ENCODE measurements at regions not wholly inside any gene's neighbourhood (a gene's known extent, or its start where the extent isn't known, plus 50 kb on each side); places are given as distances from the start of the nearest gene placed in this dataset.
"Not testable (repeated sequence)": the region's sequence is repeated elsewhere in the genome, so short reads cannot be mapped to it uniquely, and the experiment has no call there.

GRCh38 chr5:108548684-108549596 lies 167.0 kb upstream of the FBXL17 start:
- ATAC-seq (ENCODE audit: low FRiP score) (no peak), DNase-seq (ENCODE audit: low spot score) (no peak)
- TF ChIP-seq CTCF (IDR thresholded peaks at IDR 0.05), result no peak

GRCh38 chr5:108546939-108547338 lies 165.0 kb upstream of the FBXL17 start:
- TF ChIP-seq CTCF (IDR thresholded peaks at IDR 0.05), result no peak
- ATAC-seq (ENCODE audit: low FRiP score) (no peak), DNase-seq (ENCODE audit: low spot score) (no peak)

DNA sequence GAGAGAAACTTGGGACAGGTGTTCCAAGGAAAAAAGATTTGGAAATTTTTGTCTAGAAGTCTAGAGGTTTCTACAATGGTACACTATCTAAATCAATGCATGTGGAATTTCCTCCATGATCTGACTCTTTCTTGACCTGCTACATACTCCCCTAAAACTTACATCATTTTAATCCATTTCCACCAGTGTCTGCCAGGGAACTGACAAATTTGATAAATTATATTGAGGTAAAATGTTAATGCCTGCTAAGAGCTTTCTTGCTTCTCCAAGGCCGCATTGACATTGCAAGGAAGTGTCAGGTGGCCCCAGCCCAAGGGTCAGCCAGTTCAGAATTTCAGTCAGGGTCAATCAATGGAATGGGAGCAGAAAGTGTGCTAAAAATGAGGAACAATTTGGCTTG lies 163.4 kb upstream of the FBXL17 start:
- ATAC-seq (ENCODE audit: low FRiP score) (no peak), DNase-seq (ENCODE audit: low spot score) (no peak)
- TF ChIP-seq CTCF (IDR thresholded peaks at IDR 0.05), result no peak

DNA sequence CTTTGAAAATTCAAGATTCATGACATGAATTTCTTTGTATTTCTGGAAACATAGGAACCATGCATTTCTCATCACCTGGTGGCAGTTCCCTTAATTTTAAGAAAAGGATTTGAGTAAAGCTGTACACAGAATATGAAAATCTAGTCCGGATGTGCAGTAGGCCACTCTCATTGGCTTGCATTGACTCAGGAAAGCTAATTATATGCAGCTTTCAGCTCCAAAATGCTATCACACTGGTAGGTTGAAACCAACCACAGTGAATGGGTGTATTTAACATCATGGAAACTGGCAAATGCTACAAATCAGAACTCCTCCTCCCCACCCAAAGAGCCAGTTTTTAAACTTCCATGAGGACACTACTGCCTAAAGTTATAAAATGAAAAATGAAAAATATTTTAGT lies 161.6 kb upstream of the FBXL17 start:
- TF ChIP-seq CTCF (IDR thresholded peaks at IDR 0.05), result no peak
- DNase-seq (ENCODE audit: low spot score) (no peak), ATAC-seq (ENCODE audit: low FRiP score) (no peak)

GRCh38 chr5:108541836-108542235 lies 159.9 kb upstream of the FBXL17 start:
- no peak for TF ChIP-seq CTCF (IDR thresholded peaks at IDR 0.05)
- ATAC-seq (ENCODE audit: low FRiP score) (no peak), DNase-seq (ENCODE audit: low spot score) (no peak)

DNA sequence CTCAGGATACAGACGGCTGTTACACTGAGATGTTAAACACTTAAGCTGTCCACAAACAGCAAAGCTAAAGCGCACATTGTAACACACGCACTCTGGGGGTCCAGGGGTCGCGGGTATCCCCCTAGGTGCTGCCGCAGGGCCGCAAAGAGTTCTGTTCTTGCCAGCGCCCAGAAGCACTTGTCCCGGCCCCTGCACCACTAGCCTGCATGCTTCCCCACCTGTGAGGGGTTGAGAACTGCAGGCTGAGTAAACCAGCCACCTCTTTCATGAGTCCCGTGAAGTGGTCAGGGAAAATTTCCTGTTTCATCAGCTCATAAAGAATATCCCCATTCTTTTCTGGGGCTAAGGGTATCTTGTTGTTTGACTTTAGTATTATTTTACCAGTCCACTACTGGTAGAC lies 154.4 kb upstream of the FBXL17 start:
- DNase-seq (ENCODE audit: low spot score) (no peak), ATAC-seq (ENCODE audit: low FRiP score) (no peak)
- no peak for TF ChIP-seq CTCF (IDR thresholded peaks at IDR 0.05)

- DNase-seq (ENCODE audit: low spot score); ATAC-seq (ENCODE audit: low FRiP score): not testable (repeated sequence)
Observed at GRCh38 chr5:108532129-108532445, 150.2 kb upstream of the FBXL17 start.
